Esophagus squamous epithelium (tissue), 5 donors: ENCODE measurements at regions not wholly inside any gene's neighbourhood (a gene's known extent, or its start where the extent isn't known, plus 50 kb on each side); places are given as distances from the start of the nearest gene placed in this dataset.

Experiments
- DNase-seq: peaks from one replicate; lab custom pipeline; 2025; lab: John Stamatoyannopoulos, UW
- H3K27ac ChIP-seq, 4 donors: fragments of 200-600 bp; sonication (generic); one replicate each; pipeline ENCODE4 v1.5.1; 2016 to 2019; ENCODE audit warnings: mild to moderate bottlenecking in 1 of 4
- H3K27me3 ChIP-seq, 4 donors: fragments of 200-600 bp; sonication (generic); 1 replicate in 3 of 4; 2 replicates in 1 of 4; pipeline versions ENCODE4 v1.5.1 to v1.6.0; 2017 to 2021; ENCODE audit warnings: antibody characterized with exemption in 1 of 4
- H3K36me3 ChIP-seq, 3 donors: fragments of 200-600 bp; sonication (generic); one replicate each; pipeline ENCODE4 v1.5.1; 2016 to 2019
- H3K4me1 ChIP-seq, 3 donors: fragments of 200-600 bp; sonication (generic); one replicate each; pipeline ENCODE4 v1.5.1; 2017 to 2019
- H3K4me3 ChIP-seq, 4 donors: fragments of 200-600 bp; sonication (generic); 1 replicate in 3 of 4; 2 replicates in 1 of 4; pipeline ENCODE4 v1.5.1; 2016 to 2019; ENCODE audit warnings: mild to moderate bottlenecking in 2 of 4, moderate library complexity in 1 of 4
- H3K9me3 ChIP-seq, 3 donors: fragments of 200-600 bp; sonication (generic); one replicate each; pipeline ENCODE4 v1.5.1; 2016 to 2019
- CTCF ChIP-seq, 6 experiments: fragments of 450-650 bp in 4 of 6; fragments of 200-600 bp in 2 of 6; sonication (generic) in 2 of 6; IDR thresholded peaks; one replicate each; pipeline ENCODE4 v1.5.1; 2016 to 2019; ENCODE audit warnings: antibody characterized with exemption in 6 of 6, mild to moderate bottlenecking in 4 of 6, moderate library complexity in 4 of 6
- POLR2A ChIP-seq, 4 donors: fragments of 450-650 bp; IDR thresholded peaks; one replicate each; pipeline ENCODE4 v1.6.1; 2017; ENCODE audit warnings: antibody characterized with exemption in 4 of 4, mild to moderate bottlenecking in 4 of 4, moderate library complexity in 3 of 4
- WGBS, 2 donors: methylation state at CpG; one replicate each; pipeline ENCODE4 v1.1.5; 2018; 5-methylcytosine and 5-hydroxymethylcytosine counted together
- intact Hi-C: fragments of 100-400 bp; cut with DNase I; formaldehyde crosslinking; loops from one replicate; pipeline ENCODE4 v1.15.0; 2022
- donor health status: DM: yes; HTN: yes; CAD: no.

- DNase-seq: no peak
- 65 to 72% methylated on average over 5 of the region's 5 CpGs for WGBS, 2 donors
- Histone ChIP-seq H3K27ac (no peak overlapping the region), H3K27me3 (no peaks in the 10 kb centered on the region), H3K9me3 (no peaks in the 10 kb centered on the region), H3K4me3 (no peak overlapping the region), H3K36me3 (no peaks in the 10 kb centered on the region), H3K4me1 (no peaks in the 10 kb centered on the region)
- intact Hi-C loops: loop anchor here (10.0 kb wide), 1 partner anchor 1516 kb away; no protein-coding TSS in a partner anchor
- TF ChIP-seq CTCF (IDR thresholded peaks at IDR 0.05): no peak
- TF ChIP-seq POLR2A (IDR thresholded peaks at IDR 0.05): no peak
Measured at GRCh38 chr1:213409208-213409631, 358.2 kb downstream of the RPS6KC1 start.

- TF ChIP-seq POLR2A (IDR thresholded peaks at IDR 0.05) (no peak), CTCF (IDR thresholded peaks at IDR 0.05) (no peak)
- no peaks in the 10 kb centered on the region for H3K9me3 ChIP-seq
- H3K4me1 ChIP-seq: no peaks in the 10 kb centered on the region
- no peaks in the 10 kb centered on the region for H3K36me3 ChIP-seq
- no peak overlapping the region for H3K27ac ChIP-seq
- intact Hi-C loops: loop anchor here (10.0 kb wide), 1 partner anchor 1515 kb away; no protein-coding TSS in a partner anchor
- no peak overlapping the region for H3K4me3 ChIP-seq
- no peak for DNase-seq
- H3K27me3 ChIP-seq: no peaks in the 10 kb centered on the region
- 79 to 81% methylated on average over 2 of the region's 2 CpGs for WGBS, 2 donors
Measured at GRCh38 chr1:213409971-213410370, 358.9 kb downstream of the RPS6KC1 start.

- intact Hi-C loops: no loop called here
- no peaks in the 10 kb centered on the region for H3K9me3 ChIP-seq
- no peak overlapping the region for H3K27ac ChIP-seq
- no peaks in the 10 kb centered on the region for H3K27me3 ChIP-seq
- no peak for DNase-seq
- H3K4me3 ChIP-seq: no peak overlapping the region
- TF ChIP-seq CTCF (IDR thresholded peaks at IDR 0.05): no peak
- TF ChIP-seq POLR2A (IDR thresholded peaks at IDR 0.05): no peak
- H3K36me3 ChIP-seq: no peaks in the 10 kb centered on the region
- H3K4me1 ChIP-seq: no peaks in the 10 kb centered on the region
- 53 to 60% methylated on average over 1 of the region's 1 CpG for WGBS, 2 donors
Measured at GRCh38 chr1:213414346-213414745, 363.3 kb downstream of the RPS6KC1 start.

- 80 to 100% methylated on average over 2 of the region's 2 CpGs for WGBS, 2 donors
- Histone ChIP-seq H3K9me3 (no peaks in the 10 kb centered on the region), H3K4me1 (no peaks in the 10 kb centered on the region), H3K27ac (no peak overlapping the region), H3K27me3 (no peaks in the 10 kb centered on the region), H3K4me3 (no peak overlapping the region), H3K36me3 (no peaks in the 10 kb centered on the region)
- intact Hi-C loops: no loop called here
- no peak for DNase-seq
- TF ChIP-seq CTCF (IDR thresholded peaks at IDR 0.05) (no peak), POLR2A (IDR thresholded peaks at IDR 0.05) (no peak)
Measured at GRCh38 chr1:213414911-213415310, 363.9 kb downstream of the RPS6KC1 start.

GRCh38 chr1:213415691-213416380 lies 364.8 kb downstream of the RPS6KC1 start:
- Histone ChIP-seq H3K4me3 (no peak overlapping the region), H3K27ac (no peak overlapping the region), H3K9me3 (no peaks in the 10 kb centered on the region), H3K4me1 (no peaks in the 10 kb centered on the region), H3K36me3 (no peaks in the 10 kb centered on the region), H3K27me3 (no peaks in the 10 kb centered on the region)
- 65 to 68% methylated on average over 4 to 8 of the region's 10 CpGs for WGBS, 2 donors
- TF ChIP-seq CTCF (IDR thresholded peaks at IDR 0.05): no peak
- TF ChIP-seq POLR2A (IDR thresholded peaks at IDR 0.05): no peak
- intact Hi-C loops: no loop called here
- DNase-seq: no peak
